HepG2 (cell line): ENCODE measurements at regions not wholly inside any gene's neighbourhood (a gene's known extent, or its start where the extent isn't known, plus 50 kb on each side); places are given as distances from the start of the nearest gene placed in this dataset.

Experiments
- ATAC-seq: fragments of 200-7000 bp; cut with Tn5 transposase; 3 replicates; pipeline ENCODE4 v1.9.1; 2020; ENCODE audit warnings: mild to moderate bottlenecking, moderate library complexity
- BruUV-seq: library from RNA; stranded (reverse); fragments of 400-500 nt; replicated peaks from 2 replicates; lab custom pipeline; 2021; lab: Mats Ljungman, UMichigan
- CTCF ChIA-PET: fragments of 300-600 bp; formaldehyde crosslinking; extraction: SDS; loops from one replicate; lab custom pipeline; 2021; ENCODE audit warnings: low total read pairs, inconsistent platforms, low intra/inter-chr PET ratio; lab: Yijun Ruan, JAX
- POLR2A ChIA-PET: fragments of 350-600 bp; sonication (Branson Sonifier 250); formaldehyde crosslinking; loops from one replicate; lab custom pipeline; 2020; ENCODE audit warnings: antibody characterized with exemption, inconsistent platforms; lab: Yijun Ruan, JAX
- DNase-seq: peaks from one replicate; pipeline ENCODE4 v3.0.0-alpha.2; 2015; ENCODE audit warnings: low spot score
- FAIRE-seq: peaks from 3 replicates; lab custom pipeline; 2011; peaks lifted over from hg19 to GRCh38; lab: Jason Lieb, UNC
- H2AFZ ChIP-seq: one replicate; pipeline ENCODE4 v1.6.1; 2011; ENCODE audit warnings: low read length, inconsistent platforms
- H3K27ac ChIP-seq: fragments of 300-600 bp; 3 replicates; pipeline ENCODE4 v1.8.0; 2011; ENCODE audit warnings: mixed run types, mild to moderate bottlenecking, mixed read lengths, low read length, inconsistent platforms; ENCODE audit not compliant: insufficient read depth; ENCODE audit errors: extremely low read length
- H3K27me3 ChIP-seq, 2 experiments: fragments of 200-600 bp in 1 of 2; 2 replicates in 1 of 2; 3 replicates in 1 of 2; pipeline versions ENCODE4 v1.6.0 to v1.8.0; 2011; ENCODE audit warnings: low read length in 2 of 2, mild to moderate bottlenecking in 2 of 2, moderate library complexity in 2 of 2, inconsistent platforms in 1 of 2; ENCODE audit not compliant: insufficient read depth in 2 of 2, control insufficient read depth in 1 of 2
- H3K36me3 ChIP-seq, 2 experiments: fragments of 200-600 bp in 1 of 2; replicated peaks in 1 of 2; 2 replicates in 1 of 2; 3 replicates in 1 of 2; pipeline versions ENCODE4 v1.5.1 to v1.8.0; 2011; ENCODE audit warnings: low read length in 2 of 2, inconsistent platforms in 1 of 2; ENCODE audit not compliant: insufficient read depth in 2 of 2, control insufficient read depth in 1 of 2
- H3K4me1 ChIP-seq: 2 replicates; pipeline ENCODE4 v1.5.1; 2012; ENCODE audit warnings: low read length, inconsistent platforms; ENCODE audit not compliant: insufficient read depth
- H3K4me2 ChIP-seq: 2 replicates; pipeline ENCODE4 v1.6.0; 2011; ENCODE audit warnings: low read depth, low read length, inconsistent platforms
- H3K4me3 ChIP-seq, 3 experiments: fragments of 200-600 bp in 1 of 3; sonication (generic), shearing (Covaris generic) in 1 of 3; replicated peaks in 1 of 3; 2 replicates each; pipeline ENCODE4 v1.5.1; 2011 to 2016; ENCODE audit warnings: low read length in 3 of 3, inconsistent platforms in 2 of 3, low read depth in 2 of 3, mild to moderate bottlenecking in 2 of 3, control low read depth in 1 of 3, mixed read lengths in 1 of 3; ENCODE audit not compliant: insufficient read depth in 1 of 3
- H3K79me2 ChIP-seq: one replicate; pipeline ENCODE4 v1.6.1; 2011; ENCODE audit warnings: low read length, inconsistent platforms; ENCODE audit not compliant: insufficient read depth
- H3K9ac ChIP-seq: 2 replicates; pipeline ENCODE4 v1.6.0; 2011; ENCODE audit warnings: mild to moderate bottlenecking, low read depth, low read length, inconsistent platforms; ENCODE audit not compliant: insufficient read depth
- H3K9me3 ChIP-seq: 2 replicates; pipeline ENCODE4 v1.5.1; 2012; ENCODE audit warnings: mild to moderate bottlenecking, low read length
- H4K20me1 ChIP-seq: 2 replicates; pipeline ENCODE4 v1.6.0; 2011; ENCODE audit warnings: inconsistent platforms, mild to moderate bottlenecking, low read length, moderate library complexity; ENCODE audit not compliant: insufficient read depth
- CCDC6 ChIP-seq: sonication (generic); formaldehyde crosslinking; IDR thresholded peaks from 2 replicates; pipeline ENCODE4 v1.8.1; 2022; ENCODE audit warnings: mild to moderate bottlenecking, missing genetic modification reagents, moderate library complexity
- FLYWCH1 ChIP-seq: sonication (generic); formaldehyde crosslinking; IDR thresholded peaks from 2 replicates; pipeline ENCODE4 v1.8.1; 2023; ENCODE audit warnings: mild to moderate bottlenecking, missing genetic modification reagents
- MBD4 ChIP-seq: IDR thresholded peaks from 2 replicates; pipeline ENCODE4 v1.6.1; 2012; ENCODE audit warnings: low read length, inconsistent platforms, borderline replicate concordance
- MTF2 ChIP-seq: sonication (generic); formaldehyde crosslinking; IDR thresholded peaks from 2 replicates; pipeline ENCODE4 v1.5.0; 2020; ENCODE audit warnings: missing genetic modification reagents, borderline replicate concordance
- NR2F6 ChIP-seq, 2 experiments: IDR thresholded peaks; 2 replicates each; pipeline ENCODE4 v1.6.1; 2016; ENCODE audit warnings: antibody characterized with exemption in 1 of 2, mild to moderate bottlenecking in 1 of 2
- PLRG1 ChIP-seq: fragments of 450-650 bp; conservative IDR thresholded peaks from 2 replicates; pipeline ENCODE4 v1.6.1; 2016
- PRMT3 ChIP-seq: sonication (generic); formaldehyde crosslinking; IDR thresholded peaks from 2 replicates; pipeline ENCODE4 v1.8.1; 2022; ENCODE audit warnings: low read depth, mild to moderate bottlenecking, moderate library complexity, missing genetic modification reagents, borderline replicate concordance
- RAD51 ChIP-seq: fragments of 450-650 bp; IDR thresholded peaks from 2 replicates; pipeline ENCODE4 v1.6.1; 2016; ENCODE audit warnings: borderline replicate concordance
- RBM22 ChIP-seq: fragments of 200-400 bp; formaldehyde crosslinking; optimal IDR thresholded peaks from 2 replicates; pipeline ENCODE3; 2017; ENCODE audit warnings: mild to moderate bottlenecking, low read length, moderate library complexity
- TRIM22 ChIP-seq: fragments of 450-650 bp; IDR thresholded peaks from 2 replicates; pipeline ENCODE4 v1.6.1; 2017
- ZC3H4 ChIP-seq: sonication (generic); formaldehyde crosslinking; IDR thresholded peaks from 2 replicates; pipeline ENCODE4 v1.4.0; 2020; ENCODE audit warnings: missing genetic modification reagents, borderline replicate concordance
- ZNF292 ChIP-seq: sonication (generic); formaldehyde crosslinking; IDR thresholded peaks from 2 replicates; pipeline ENCODE4 v1.8.1; 2022; ENCODE audit warnings: mild to moderate bottlenecking, low read depth, missing genetic modification reagents, borderline replicate concordance
- ZNF572 ChIP-seq: sonication (generic); formaldehyde crosslinking; IDR thresholded peaks from 2 replicates; pipeline ENCODE4 v1.5.1; 2020; ENCODE audit warnings: mild to moderate bottlenecking, missing genetic modification reagents
- ZNF646 ChIP-seq: sonication (generic); formaldehyde crosslinking; IDR thresholded peaks from 2 replicates; pipeline ENCODE4 v1.9.0; 2021; ENCODE audit warnings: mild to moderate bottlenecking, missing genetic modification reagents
- ZNF7 ChIP-seq: IDR thresholded peaks from 2 replicates; pipeline ENCODE4 v1.6.1; 2016; ENCODE audit warnings: missing biosample characterization, missing genetic modification reagents
- ZNF724P ChIP-seq: sonication (generic); formaldehyde crosslinking; IDR thresholded peaks from 2 replicates; pipeline ENCODE4 v1.8.0; 2022; ENCODE audit warnings: missing genetic modification reagents, borderline replicate concordance
- WGBS: methylation state at CpG from one replicate; pipeline ENCODE4 v1.1.6; 2017; ENCODE audit warnings: low lambda C conversion rate; 5-methylcytosine and 5-hydroxymethylcytosine counted together
- in situ Hi-C: cut with HindIII; loops from 2 replicates; pipeline ENCODE4 v1.10.0; 2017; ENCODE audit warnings: low pct_unique_long_range_greater_than_20kb; ENCODE audit not compliant: extremely low pct_ligation_motif_present
- intact Hi-C: fragments of 100-400 bp; cut with micrococcal nuclease; formaldehyde crosslinking; loops from one replicate; pipeline ENCODE4 v1.10.0; 2022; ENCODE audit not compliant: unreplicated experiment
- TF ChIP-seq, protein P1 (sequence below): sonication (generic); formaldehyde crosslinking; IDR thresholded peaks from 2 replicates; pipeline ENCODE4 v1.9.0; 2021; ENCODE audit warnings: missing genetic modification reagents, mild to moderate bottlenecking, borderline replicate concordance

DNA sequence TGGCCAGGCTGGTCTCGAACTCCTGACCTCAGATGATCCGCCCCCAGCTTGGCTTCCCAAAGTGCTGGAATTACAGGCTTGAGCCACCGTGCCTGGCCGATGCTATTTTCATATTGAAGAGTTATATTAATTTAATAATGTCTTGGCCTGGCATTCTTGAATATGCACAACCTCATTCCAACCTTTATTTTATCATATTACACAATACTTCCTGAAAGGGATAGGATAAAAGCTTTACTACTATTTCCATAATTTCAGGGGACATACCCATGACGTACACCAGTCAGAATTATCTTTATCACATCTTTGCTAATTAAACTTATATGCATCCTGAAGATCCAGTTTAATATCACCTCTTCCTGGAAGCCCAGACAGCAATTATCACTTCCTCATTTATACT lies 205.3 kb downstream of the ZIC4 start:
- Histone ChIP-seq H2AFZ (no peak overlapping the region), H3K27ac (no peak overlapping the region), H4K20me1 (no peaks in the 10 kb centered on the region), H3K4me1 (no peaks in the 10 kb centered on the region), H3K9ac (no peak overlapping the region), H3K4me2 (no peak overlapping the region), H3K4me3 (no peak overlapping the region), H3K27me3 (no peaks in the 10 kb centered on the region), H3K36me3 (no peaks in the 10 kb centered on the region), H3K9me3 (no peaks in the 10 kb centered on the region), H3K79me2 (no peaks in the 10 kb centered on the region)
- no TSS peak for BruUV-seq
- WGBS: 16% methylated on average over 5 of the region's 5 CpGs
- ChIA-PET POLR2A (no interaction called here), CTCF (no interaction called here)
- no peak for ATAC-seq
- in situ Hi-C loops: no loop called here
- FAIRE-seq: no peak
- no peak for DNase-seq
- intact Hi-C loops: no loop called here
- TF ChIP-seq, protein P1, sequence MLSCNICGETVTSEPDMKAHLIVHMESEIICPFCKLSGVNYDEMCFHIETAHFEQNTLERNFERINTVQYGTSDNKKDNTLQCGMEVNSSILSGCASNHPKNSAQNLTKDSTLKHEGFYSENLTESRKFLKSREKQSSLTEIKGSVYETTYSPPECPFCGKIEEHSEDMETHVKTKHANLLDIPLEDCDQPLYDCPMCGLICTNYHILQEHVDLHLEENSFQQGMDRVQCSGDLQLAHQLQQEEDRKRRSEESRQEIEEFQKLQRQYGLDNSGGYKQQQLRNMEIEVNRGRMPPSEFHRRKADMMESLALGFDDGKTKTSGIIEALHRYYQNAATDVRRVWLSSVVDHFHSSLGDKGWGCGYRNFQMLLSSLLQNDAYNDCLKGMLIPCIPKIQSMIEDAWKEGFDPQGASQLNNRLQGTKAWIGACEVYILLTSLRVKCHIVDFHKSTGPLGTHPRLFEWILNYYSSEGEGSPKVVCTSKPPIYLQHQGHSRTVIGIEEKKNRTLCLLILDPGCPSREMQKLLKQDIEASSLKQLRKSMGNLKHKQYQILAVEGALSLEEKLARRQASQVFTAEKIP (CRISPR knock-in tag): no peak
- no peak for TF ChIP-seq TRIM22
- no peak for TF ChIP-seq ZNF646 (CRISPR knock-in tag)
- no peak for TF ChIP-seq ZNF724P
- TF ChIP-seq PRMT3 (CRISPR knock-in tag): no peak
- no peak for TF ChIP-seq FLYWCH1 (CRISPR knock-in tag)
- no peak for TF ChIP-seq MBD4
- no peak for TF ChIP-seq ZNF572 (CRISPR knock-in tag)
- TF ChIP-seq ZC3H4 (CRISPR knock-in tag): no peak
- TF ChIP-seq MTF2 (CRISPR knock-in tag): no peak
- no peak for TF ChIP-seq RBM22
- no peak for TF ChIP-seq CCDC6 (CRISPR knock-in tag)
- no peak for TF ChIP-seq PLRG1
- TF ChIP-seq ZNF292 (CRISPR knock-in tag): no peak
- TF ChIP-seq ZNF7 (CRISPR knock-in tag): no peak
- TF ChIP-seq NR2F6 (IDR thresholded peaks at IDR 0.05): no peak
- TF ChIP-seq NR2F6 (CRISPR knock-in tag; IDR thresholded peaks at IDR 0.05): no peak
- TF ChIP-seq RAD51: no peak
